K562 (cell line): ENCODE measurements at regions not wholly inside any gene's neighbourhood (a gene's known extent, or its start where the extent isn't known, plus 50 kb on each side); places are given as distances from the start of the nearest gene placed in this dataset.

Experiments used
- ATAC-seq: fragments of 200-7000 bp; cut with Tn5 transposase; 3 replicates; pipeline ENCODE4 v1.9.1; 2020; ENCODE audit warnings: moderate library complexity
- BruUV-seq: library from RNA; stranded (reverse); fragments of 400-500 nt; replicated peaks from 2 replicates; lab custom pipeline; 2021; lab: Mats Ljungman, UMichigan
- CTCF ChIA-PET: fragments of 300-600 bp; formaldehyde crosslinking; extraction: SDS; loops from one replicate; lab custom pipeline; 2021; ENCODE audit warnings: low intra/inter-chr PET ratio; lab: Yijun Ruan, JAX
- POLR2A ChIA-PET: fragments of 300-600, 350-650 bp; sonication (Branson Sonifier 250); formaldehyde crosslinking; extraction: SDS; loops from one replicate; lab custom pipeline; 2021; ENCODE audit warnings: antibody characterized with exemption, inconsistent platforms; lab: Yijun Ruan, JAX
- DNase-seq, 4 experiments: peaks; one replicate each; pipeline versions ENCODE4 v3.0.0 to v3.0.0-alpha.2; 2011 to 2018; ENCODE audit warnings: low spot score in 3 of 4, mixed read lengths in 3 of 4; ENCODE audit errors: extremely low read depth in 1 of 4
- FAIRE-seq: peaks from 2 replicates; lab custom pipeline; 2011; peaks lifted over from hg19 to GRCh38; lab: Jason Lieb, UNC
- H2AFZ ChIP-seq: 2 replicates; pipeline ENCODE4 v1.6.0; 2011; ENCODE audit warnings: low read depth, low read length, control low read depth, inconsistent platforms
- H3K27ac ChIP-seq: fragments of 200-600 bp; 3 replicates; pipeline ENCODE4 v1.8.0; 2011; ENCODE audit warnings: low read depth, mild to moderate bottlenecking, control low read depth, inconsistent platforms, low read length, moderate library complexity, mixed read lengths; ENCODE audit errors: extremely low read depth
- H3K27me3 ChIP-seq, 2 experiments: fragments of 300-600 bp in 1 of 2; 2 replicates in 1 of 2; 3 replicates in 1 of 2; pipeline versions ENCODE4 v1.6.0 to v1.8.0; 2011; ENCODE audit warnings: inconsistent platforms in 2 of 2, low read length in 2 of 2, mild to moderate bottlenecking in 1 of 2, mixed read lengths in 1 of 2, moderate library complexity in 1 of 2; ENCODE audit not compliant: control insufficient read depth in 2 of 2, insufficient read depth in 2 of 2
- H3K36me3 ChIP-seq: fragments of 300-600 bp; 3 replicates; pipeline ENCODE4 v1.8.0; 2011; ENCODE audit warnings: mild to moderate bottlenecking, low read length, inconsistent platforms; ENCODE audit not compliant: control insufficient read depth, insufficient read depth
- H3K4me1 ChIP-seq, 2 experiments: fragments of 200-600 bp in 1 of 2; replicated peaks in 1 of 2; 2 replicates in 1 of 2; 3 replicates in 1 of 2; pipeline versions ENCODE4 v1.5.1 to v1.8.0; 2011; ENCODE audit warnings: inconsistent platforms in 2 of 2, low read length in 2 of 2, mild to moderate bottlenecking in 1 of 2, mixed read lengths in 1 of 2, moderate library complexity in 1 of 2; ENCODE audit not compliant: control insufficient read depth in 2 of 2, insufficient read depth in 2 of 2
- H3K4me2 ChIP-seq: 2 replicates; pipeline ENCODE4 v1.6.1; 2011; ENCODE audit warnings: low read length, control low read depth, inconsistent platforms, mixed read lengths; ENCODE audit not compliant: insufficient read depth
- H3K4me3 ChIP-seq: fragments of 200-600 bp; sonication (generic), shearing (Covaris generic); 2 replicates; pipeline ENCODE4 v1.5.1; 2016; ENCODE audit warnings: control low read depth, inconsistent platforms
- H3K79me2 ChIP-seq: fragments of 200-600 bp; 3 replicates; pipeline ENCODE4 v1.8.0; 2011; ENCODE audit warnings: low read length, inconsistent platforms; ENCODE audit not compliant: control insufficient read depth, insufficient read depth
- H3K9ac ChIP-seq, 2 experiments: 2 replicates each; pipeline versions ENCODE4 v1.6.0 to v1.6.1; 2011; ENCODE audit warnings: low read depth in 2 of 2, low read length in 2 of 2, control low read depth in 1 of 2, inconsistent platforms in 1 of 2, mild to moderate bottlenecking in 1 of 2, mixed read lengths in 1 of 2; ENCODE audit not compliant: insufficient read depth in 1 of 2
- H3K9me1 ChIP-seq: one replicate; pipeline ENCODE4 v1.6.0; 2011; ENCODE audit warnings: inconsistent platforms, mild to moderate bottlenecking, low read length, moderate library complexity; ENCODE audit not compliant: control insufficient read depth, insufficient read depth
- H3K9me3 ChIP-seq: replicated peaks from 2 replicates; pipeline ENCODE4 v1.5.1; 2011; ENCODE audit warnings: low read depth, low read length, inconsistent platforms; ENCODE audit not compliant: control insufficient read depth, insufficient read depth
- H4K20me1 ChIP-seq: replicated peaks from 2 replicates; pipeline ENCODE4 v1.6.1; 2011; ENCODE audit warnings: low read length, inconsistent platforms, mixed read lengths; ENCODE audit not compliant: control insufficient read depth, insufficient read depth
- CBX5 ChIP-seq: IDR thresholded peaks from 2 replicates; pipeline ENCODE4 v1.6.1; 2014; ENCODE audit warnings: low read depth, borderline replicate concordance
- KDM2B ChIP-seq: fragments of 250-450 bp; sonication (Bioruptor Pico); IDR thresholded peaks from 2 replicates; pipeline ENCODE4 v1.8.0; 2021; ENCODE audit warnings: mild to moderate bottlenecking, moderate library complexity
- KLF10 ChIP-seq: fragments of 250-450 bp; sonication (Bioruptor Pico); IDR thresholded peaks from 2 replicates; pipeline ENCODE4 v1.6.1; 2021; ENCODE audit warnings: matching md5 sums
- POLR2AphosphoS2 ChIP-seq: IDR thresholded peaks from 2 replicates; pipeline ENCODE4 v1.6.1; 2012; ENCODE audit warnings: low read length, improper control_type of control experiment
- XRCC5 ChIP-seq: fragments of 200-400 bp; formaldehyde crosslinking; IDR thresholded peaks from 2 replicates; pipeline ENCODE4 v1.6.1; 2017; ENCODE audit warnings: low read depth, mild to moderate bottlenecking, low read length
- ZNF134 ChIP-seq: fragments of 250-450 bp; sonication (Bioruptor Pico); conservative IDR thresholded peaks from 2 replicates; pipeline ENCODE4 v1.4.0; 2020
- ZNF174 ChIP-seq: fragments of 250-450 bp; sonication (Bioruptor Pico); IDR thresholded peaks from 2 replicates; pipeline ENCODE4 v1.4.0; 2020; ENCODE audit warnings: mild to moderate bottlenecking
- ZNF41 ChIP-seq: fragments of 250-450 bp; sonication (Bioruptor Pico); conservative IDR thresholded peaks from 2 replicates; pipeline ENCODE4 v1.4.0; 2020; ENCODE audit warnings: mild to moderate bottlenecking
- WGBS: fragments of 100-300 bp; shearing (Covaris generic); methylation state at CpG from one replicate; pipeline ENCODE4 v1.1.6; 2016; ENCODE audit warnings: low coverage, mixed read lengths; ENCODE audit not compliant: insufficient coverage; ENCODE audit errors: missing lambda C conversion rate; 5-methylcytosine and 5-hydroxymethylcytosine counted together
- in situ Hi-C: fragments of 300-500 bp; cut with MboI; formaldehyde crosslinking; loops from 4 replicates; pipeline ENCODE4 v1.15.0; 2018; ENCODE audit warnings: inconsistent platforms, mixed read lengths
- intact Hi-C: fragments of 100-400 bp; cut with micrococcal nuclease; formaldehyde crosslinking; loops from 2 replicates; pipeline ENCODE4 v1.14.2; 2022
- TF ChIP-seq, protein P1 (sequence below): fragments of 250-450 bp; sonication (Bioruptor Pico); IDR thresholded peaks from 2 replicates; pipeline ENCODE4 v1.5.0; 2020; ENCODE audit warnings: mild to moderate bottlenecking
- TF ChIP-seq, protein P2 (sequence below): conservative IDR thresholded peaks from 2 replicates; pipeline ENCODE4 v1.6.1; 2011; ENCODE audit warnings: low read depth, mild to moderate bottlenecking, low read length; ENCODE audit not compliant: control insufficient read depth

DNA sequence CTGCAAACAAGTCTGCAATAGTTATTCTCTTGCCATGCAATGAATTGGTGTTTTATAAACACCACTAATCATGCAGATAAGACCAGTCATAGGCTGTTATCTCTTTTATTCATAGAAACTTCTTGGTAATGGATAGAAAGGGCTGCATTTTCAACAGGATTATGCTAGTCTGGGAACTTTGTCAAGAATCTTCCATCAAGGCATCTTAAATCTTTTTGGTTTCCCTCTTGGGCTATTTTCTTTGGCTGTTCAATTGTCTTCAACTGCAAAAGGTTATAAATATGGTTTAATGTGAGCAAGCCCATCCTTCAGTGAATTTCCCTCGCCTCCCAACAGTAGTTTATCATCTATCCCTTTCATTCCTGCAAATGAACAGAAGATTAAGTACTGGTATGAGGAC is 59.0 kb upstream of the MINAR1 start:
- H3K4me3 ChIP-seq, result no peak overlapping the region
- H3K4me1 ChIP-seq, result peaks cover 0 to 1% of the 10 kb centered on the region in 2 experiments; a peak in 2 of 5 replicates
- BruUV-seq, result no TSS peak
- FAIRE-seq (no peak), ATAC-seq (no peak), DNase-seq (no peak)
- no peaks in the 10 kb centered on the region for H3K9me1 ChIP-seq
- H3K4me2 ChIP-seq, result no peak overlapping the region
- WGBS, result 33% methylated on average over 1 of the region's 1 CpG
- no peaks in the 10 kb centered on the region for H3K79me2 ChIP-seq
- no peak for TF ChIP-seq XRCC5
- no peak for TF ChIP-seq ZNF134 (CRISPR knock-in tag)
- TF ChIP-seq POLR2AphosphoS2, result no peak
- no peak for TF ChIP-seq KDM2B (CRISPR knock-in tag)
- TF ChIP-seq ZNF41, result no peak
- TF ChIP-seq ZNF174 (CRISPR knock-in tag), result no peak
- TF ChIP-seq, all 486 proteins: peak for 0
- ChIA-PET CTCF (no interaction called here), POLR2A (no interaction called here)
- no peak overlapping the region for H2AFZ ChIP-seq
- no peaks in the 10 kb centered on the region for H3K9me3 ChIP-seq
- H4K20me1 ChIP-seq, result no peaks in the 10 kb centered on the region
- no peaks in the 10 kb centered on the region for H3K27me3 ChIP-seq
- intact Hi-C loops, result no loop called here
- H3K27ac ChIP-seq, result no peak overlapping the region
- H3K9ac ChIP-seq, result no peak overlapping the region
- no peaks in the 10 kb centered on the region for H3K36me3 ChIP-seq
- in situ Hi-C loops, result no loop called here

DNA sequence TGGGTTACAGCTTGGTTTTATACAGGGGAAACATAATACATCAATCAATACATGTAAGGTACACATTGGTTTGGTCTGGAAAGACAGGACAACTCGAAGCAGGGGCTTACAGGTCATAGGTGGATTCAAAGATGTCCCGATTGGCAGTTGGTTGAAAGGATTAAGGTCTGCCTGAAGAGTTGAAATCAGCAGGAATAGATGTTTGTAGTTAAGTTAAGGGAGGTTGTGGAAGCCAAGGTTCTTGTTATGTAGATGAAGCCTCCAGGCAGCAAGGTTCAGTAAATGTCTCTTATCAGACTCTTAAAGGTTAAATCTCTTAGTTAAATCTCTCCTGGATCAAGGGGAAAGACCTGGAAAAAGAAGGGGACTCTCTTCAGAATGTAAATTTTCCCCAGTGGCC is 58.4 kb upstream of the MINAR1 start:
- H3K79me2 ChIP-seq, result no peaks in the 10 kb centered on the region
- BruUV-seq, result no TSS peak
- no peak overlapping the region for H3K4me3 ChIP-seq
- FAIRE-seq, result no peak
- DNase-seq, result no peak
- H3K27ac ChIP-seq, result no peak overlapping the region
- in situ Hi-C loops, result no loop called here
- H3K27me3 ChIP-seq, result no peaks in the 10 kb centered on the region
- H3K36me3 ChIP-seq, result no peaks in the 10 kb centered on the region
- WGBS, result 16% methylated on average over 2 of the region's 2 CpGs
- ChIA-PET CTCF (no interaction called here), POLR2A (no interaction called here)
- H3K4me2 ChIP-seq, result no peak overlapping the region
- peaks cover 0 to 6% of the 10 kb centered on the region in 2 experiments; a peak in 2 of 5 replicates for H3K4me1 ChIP-seq
- no peaks in the 10 kb centered on the region for H3K9me3 ChIP-seq
- no peaks in the 10 kb centered on the region for H3K9me1 ChIP-seq
- H4K20me1 ChIP-seq, result no peaks in the 10 kb centered on the region
- TF ChIP-seq, protein P1, sequence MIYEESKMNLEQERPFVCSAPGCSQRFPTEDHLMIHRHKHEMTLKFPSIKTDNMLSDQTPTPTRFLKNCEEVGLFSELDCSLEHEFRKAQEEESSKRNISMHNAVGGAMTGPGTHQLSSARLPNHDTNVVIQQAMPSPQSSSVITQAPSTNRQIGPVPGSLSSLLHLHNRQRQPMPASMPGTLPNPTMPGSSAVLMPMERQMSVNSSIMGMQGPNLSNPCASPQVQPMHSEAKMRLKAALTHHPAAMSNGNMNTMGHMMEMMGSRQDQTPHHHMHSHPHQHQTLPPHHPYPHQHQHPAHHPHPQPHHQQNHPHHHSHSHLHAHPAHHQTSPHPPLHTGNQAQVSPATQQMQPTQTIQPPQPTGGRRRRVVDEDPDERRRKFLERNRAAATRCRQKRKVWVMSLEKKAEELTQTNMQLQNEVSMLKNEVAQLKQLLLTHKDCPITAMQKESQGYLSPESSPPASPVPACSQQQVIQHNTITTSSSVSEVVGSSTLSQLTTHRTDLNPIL (CRISPR knock-in tag), result no peak
- TF ChIP-seq, protein P2, sequence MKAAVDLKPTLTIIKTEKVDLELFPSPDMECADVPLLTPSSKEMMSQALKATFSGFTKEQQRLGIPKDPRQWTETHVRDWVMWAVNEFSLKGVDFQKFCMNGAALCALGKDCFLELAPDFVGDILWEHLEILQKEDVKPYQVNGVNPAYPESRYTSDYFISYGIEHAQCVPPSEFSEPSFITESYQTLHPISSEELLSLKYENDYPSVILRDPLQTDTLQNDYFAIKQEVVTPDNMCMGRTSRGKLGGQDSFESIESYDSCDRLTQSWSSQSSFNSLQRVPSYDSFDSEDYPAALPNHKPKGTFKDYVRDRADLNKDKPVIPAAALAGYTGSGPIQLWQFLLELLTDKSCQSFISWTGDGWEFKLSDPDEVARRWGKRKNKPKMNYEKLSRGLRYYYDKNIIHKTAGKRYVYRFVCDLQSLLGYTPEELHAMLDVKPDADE, result no peak
- TF ChIP-seq CBX5, result no peak
- no peak for TF ChIP-seq KLF10 (CRISPR knock-in tag)
- TF ChIP-seq, all 486 proteins: peak for 0
- ATAC-seq, result no peak
- no peak overlapping the region for H3K9ac ChIP-seq
- no peak overlapping the region for H2AFZ ChIP-seq
- intact Hi-C loops, result no loop called here
